ENCODE measurements at regions not wholly inside any gene's neighbourhood (a gene's known extent, or its start where the extent isn't known, plus 50 kb on each side); places are given as distances from the start of the nearest gene placed in this dataset.

- TF ChIP-seq EZH2phosphoT487 (conservative IDR thresholded peaks at IDR 0.05; ENCODE audit: low read length) (no peak), CTCF (IDR thresholded peaks at IDR 0.05; ENCODE audit: insufficient read depth, low read length, poor library complexity, severe bottlenecking) (no peak)
Observed at GRCh38 chr18:47748093-47748796, 182.2 kb downstream of the SMAD2 start.
